ENCODE measurements at regions not wholly inside any gene's neighbourhood (a gene's known extent, or its start where the extent isn't known, plus 50 kb on each side); places are given as distances from the start of the nearest gene placed in this dataset.
"Not testable (repeated sequence)": the region's sequence is repeated elsewhere in the genome, so short reads cannot be mapped to it uniquely, and the experiment has no call there.

DNA sequence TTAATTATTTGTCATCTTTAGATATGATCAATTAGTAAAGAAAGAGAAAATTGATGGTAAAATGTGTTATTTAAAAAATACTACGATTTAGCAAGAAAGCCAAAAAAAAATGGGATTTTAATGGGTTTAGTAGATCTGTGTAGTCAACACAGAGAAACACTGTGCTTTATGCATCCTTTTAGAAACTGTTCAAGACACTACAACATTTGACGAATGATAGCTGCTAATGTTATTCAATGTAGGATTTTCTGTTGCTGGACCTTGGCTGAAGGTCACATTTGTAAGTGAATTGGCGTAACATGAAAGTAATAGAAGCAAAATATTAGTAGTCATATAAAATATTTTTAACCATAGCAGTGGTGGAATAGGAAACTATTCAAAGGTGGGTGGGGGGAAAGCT is 1293.9 kb downstream of the NCAM2 start:
- DNase-seq (ENCODE audit: low spot score): no peak

DNA sequence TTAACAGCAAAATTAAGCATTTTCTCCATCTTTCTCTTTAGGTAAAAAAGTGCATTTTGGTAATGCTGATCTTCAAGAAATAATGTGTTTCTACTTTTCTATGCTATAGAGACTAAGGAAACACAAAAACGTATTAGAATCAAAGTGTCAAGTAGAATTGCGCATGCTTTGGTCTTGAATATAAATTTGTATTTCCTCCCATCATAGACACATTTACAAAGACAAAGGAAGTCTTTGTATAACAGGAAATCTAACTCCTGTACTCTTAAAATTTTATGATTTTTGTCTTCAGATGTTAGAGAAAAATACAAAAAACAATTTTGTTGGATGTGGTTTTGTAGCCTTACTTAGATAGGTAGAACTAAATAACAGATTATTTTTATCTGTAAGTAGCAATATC is 1299.4 kb downstream of the NCAM2 start:
- DNase-seq (ENCODE audit: low spot score): no peak

DNA sequence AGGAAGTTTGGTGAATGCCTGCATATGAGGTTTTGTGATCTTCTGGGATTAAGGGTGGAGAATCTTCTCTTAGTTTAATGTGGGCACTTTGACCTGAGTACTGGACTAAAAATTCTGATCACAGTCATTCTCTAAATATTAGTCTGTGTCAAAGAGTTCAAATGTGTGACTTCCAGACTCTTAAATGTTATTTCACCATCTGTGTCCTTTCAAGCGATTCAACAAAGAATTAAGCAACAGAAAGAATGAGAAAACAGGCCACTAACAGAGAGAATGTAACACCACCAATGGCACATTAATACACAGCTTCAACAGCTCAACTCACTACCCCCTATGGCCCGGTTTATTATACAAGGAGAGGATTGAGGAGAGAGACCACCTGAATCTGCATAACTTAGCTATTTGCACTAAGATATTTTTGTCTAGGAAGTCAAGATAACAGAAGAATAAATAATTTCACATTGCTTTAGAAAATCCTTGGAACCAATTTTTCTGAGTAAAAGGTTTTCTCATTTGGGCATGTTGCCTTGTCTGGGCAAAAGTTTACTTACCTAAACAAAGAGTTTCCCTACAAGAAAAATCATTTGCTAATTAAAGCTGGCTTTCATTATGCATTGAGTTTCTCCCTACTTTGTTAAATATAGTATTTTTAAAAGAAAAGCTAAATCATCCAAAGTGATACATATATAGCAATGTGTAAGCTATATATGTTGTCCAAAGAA is 1313.7 kb downstream of the NCAM2 start:
- no peak for DNase-seq (ENCODE audit: low spot score)

DNA sequence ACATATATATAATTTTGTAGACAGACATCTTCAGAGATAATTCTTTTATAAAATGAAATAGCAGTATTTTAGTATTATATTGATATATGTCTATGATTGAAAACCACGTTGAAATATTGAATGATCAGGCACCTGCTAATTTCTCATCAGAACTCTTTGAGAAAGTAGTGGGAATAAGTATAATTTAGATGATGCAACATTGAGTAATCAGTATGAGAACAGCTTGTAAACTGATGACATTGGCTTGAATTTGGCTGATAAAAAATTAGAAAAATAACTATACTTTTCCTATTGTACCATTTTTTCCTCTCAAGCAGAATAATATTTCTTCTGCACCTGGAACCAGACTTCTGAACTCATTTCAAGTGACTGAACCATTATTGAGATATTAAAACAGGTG is 1316.8 kb downstream of the NCAM2 start:
- no peak for DNase-seq (ENCODE audit: low spot score)

GRCh38 chr21:22319435-22319834 is 1321.2 kb downstream of the NCAM2 start:
- no peak for DNase-seq (ENCODE audit: low spot score)

DNA sequence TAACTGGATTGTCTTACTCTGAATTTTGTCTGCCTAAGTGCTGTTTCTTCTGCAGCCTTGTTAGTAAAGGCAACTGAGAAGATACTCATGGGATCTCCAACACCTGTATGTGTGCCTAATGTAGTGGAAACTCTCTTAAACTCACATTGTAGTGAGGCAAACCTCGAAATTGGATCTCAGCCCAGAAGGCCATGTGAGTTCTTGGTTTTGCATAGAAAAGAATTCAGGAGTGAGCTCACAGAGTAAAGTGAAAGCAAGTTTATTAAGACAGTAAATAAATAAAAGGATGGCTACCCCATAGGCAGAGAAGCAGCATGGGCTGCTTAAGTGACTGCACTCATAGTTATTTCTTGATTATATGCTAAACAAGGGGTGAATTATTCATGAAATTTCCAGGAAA is 1344.7 kb downstream of the NCAM2 start:
- no peak for DNase-seq (ENCODE audit: low spot score)

- no peak for DNase-seq (ENCODE audit: low spot score)
Observed at GRCh38 chr21:22343303-22343702, 1345.1 kb downstream of the NCAM2 start.

DNA sequence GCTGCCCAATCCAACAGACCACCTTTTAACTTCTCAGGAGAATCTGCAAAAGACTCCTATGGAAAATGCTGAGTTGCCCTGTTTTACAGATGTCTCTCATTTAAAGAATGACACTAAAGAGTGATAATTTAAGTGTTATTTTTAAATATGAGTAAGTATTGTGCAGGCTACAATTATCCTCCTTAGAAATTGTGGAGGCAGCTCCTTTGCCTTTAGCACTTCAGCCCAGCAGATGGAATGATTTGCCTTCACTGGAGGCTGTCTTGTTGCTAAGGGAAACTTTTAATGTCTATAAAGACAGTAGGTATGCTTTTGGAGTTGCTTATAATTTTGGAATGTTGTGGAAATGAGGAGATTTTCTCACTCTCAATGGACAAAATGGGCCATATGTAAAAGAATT is 1345.5 kb downstream of the NCAM2 start:
- DNase-seq (ENCODE audit: low spot score): no peak

DNA sequence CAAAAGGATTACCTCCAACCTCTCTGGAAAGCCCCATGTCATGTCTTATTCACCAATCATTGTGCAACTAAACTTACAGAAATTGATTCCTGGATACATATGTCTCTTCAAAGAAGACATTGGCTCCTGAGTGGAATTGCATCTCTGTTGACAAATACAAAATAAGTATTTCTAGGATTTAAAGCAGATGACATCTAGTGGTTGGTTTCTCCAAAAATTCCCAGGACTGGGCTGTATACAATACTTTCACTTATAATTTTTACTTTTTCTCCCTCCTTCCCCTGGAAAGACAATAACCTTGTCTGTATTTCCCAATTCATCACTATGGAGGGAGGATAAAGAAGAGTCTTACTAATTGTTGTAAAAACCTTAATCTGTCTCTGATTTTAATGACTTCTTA is 1347.4 kb downstream of the NCAM2 start:
- no peak for DNase-seq (ENCODE audit: low spot score)

DNA sequence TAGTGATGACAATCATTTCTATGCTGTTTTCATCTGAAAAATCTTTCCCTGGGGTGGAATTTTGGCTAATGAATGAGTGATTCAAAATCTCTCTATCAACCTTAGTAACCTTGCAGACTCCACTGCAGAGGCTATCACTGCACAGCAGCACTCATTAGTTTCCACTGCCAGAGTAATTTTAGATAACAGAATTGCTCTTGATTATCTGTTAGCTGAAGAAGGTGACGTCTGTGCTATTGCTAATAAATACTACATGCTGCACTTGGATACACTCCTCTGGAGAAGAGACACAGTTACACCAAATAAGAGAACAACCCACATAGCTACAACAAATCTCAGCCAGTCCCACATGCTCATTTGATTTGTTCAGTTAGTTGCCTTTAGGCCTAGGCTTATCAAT is 1348.4 kb downstream of the NCAM2 start:
- no peak for DNase-seq (ENCODE audit: low spot score)

DNA sequence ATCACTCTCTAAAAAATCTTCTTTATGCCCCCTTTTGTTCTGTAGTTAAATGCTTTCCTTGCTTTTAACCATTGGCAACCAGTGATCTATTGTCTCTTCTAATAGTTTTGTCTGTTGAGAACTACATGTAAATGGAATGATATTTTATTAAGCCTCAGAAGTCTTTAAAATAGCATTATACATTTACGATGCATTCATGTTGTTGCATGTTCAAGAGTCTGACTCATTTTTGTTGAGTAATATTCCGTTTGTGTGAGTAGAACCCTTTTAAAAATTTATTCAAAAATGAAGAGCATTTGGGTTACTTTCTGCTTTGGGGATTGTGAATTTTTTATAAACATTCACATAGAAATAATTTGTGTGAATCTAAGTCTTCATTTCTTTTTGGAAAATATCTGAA is 1352.9 kb downstream of the NCAM2 start:
- DNase-seq (ENCODE audit: low spot score): no peak

- no peak for DNase-seq (ENCODE audit: low spot score)
Observed at GRCh38 chr21:22352088-22352487, 1353.9 kb downstream of the NCAM2 start.

- DNase-seq (ENCODE audit: low spot score): no peak
Observed at GRCh38 chr21:22355949-22356348, 1357.7 kb downstream of the NCAM2 start.

DNA sequence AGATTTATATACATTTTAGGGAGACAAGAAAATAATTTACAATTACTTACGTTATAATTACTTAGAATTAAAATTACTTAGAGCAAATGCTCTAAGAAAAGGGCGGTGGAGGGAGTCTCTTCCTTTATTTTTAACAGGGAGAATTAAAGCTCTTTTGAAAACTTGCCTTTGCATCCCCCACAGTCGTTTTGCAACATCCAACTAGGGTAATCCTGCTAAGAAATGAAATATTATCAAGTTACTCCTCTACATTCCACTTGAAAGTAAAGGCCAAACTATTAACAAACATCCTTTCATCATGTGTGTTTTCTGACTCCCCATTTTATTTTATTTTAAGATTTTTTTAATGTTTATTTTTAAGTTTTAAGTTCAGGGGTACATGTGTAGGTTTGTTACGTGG is 1358.5 kb downstream of the NCAM2 start:
- no peak for DNase-seq (ENCODE audit: low spot score)

GRCh38 chr21:22359599-22359998 is 1361.4 kb downstream of the NCAM2 start:
- DNase-seq (ENCODE audit: low spot score): not testable (repeated sequence)

DNA sequence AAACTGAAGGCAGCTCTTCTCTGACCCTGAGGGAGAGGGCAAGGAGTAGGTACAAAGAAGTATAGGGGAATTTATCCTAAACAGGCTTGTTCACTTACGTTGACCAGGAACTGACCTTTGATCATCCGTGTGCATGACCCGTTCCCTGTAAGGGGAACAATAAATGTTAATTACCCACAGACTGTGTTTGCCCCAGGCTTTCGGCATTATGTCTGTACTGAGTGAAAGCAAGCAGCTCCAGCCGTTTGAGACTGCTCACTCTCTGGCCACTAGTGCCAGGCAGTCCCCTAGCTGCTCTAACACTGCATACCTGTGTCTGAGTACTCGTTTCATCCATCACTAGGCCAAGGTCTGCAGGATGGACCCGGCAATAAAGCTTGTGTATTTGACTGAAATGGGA is 1365.3 kb downstream of the NCAM2 start:
- DNase-seq (ENCODE audit: low spot score): no peak

DNA sequence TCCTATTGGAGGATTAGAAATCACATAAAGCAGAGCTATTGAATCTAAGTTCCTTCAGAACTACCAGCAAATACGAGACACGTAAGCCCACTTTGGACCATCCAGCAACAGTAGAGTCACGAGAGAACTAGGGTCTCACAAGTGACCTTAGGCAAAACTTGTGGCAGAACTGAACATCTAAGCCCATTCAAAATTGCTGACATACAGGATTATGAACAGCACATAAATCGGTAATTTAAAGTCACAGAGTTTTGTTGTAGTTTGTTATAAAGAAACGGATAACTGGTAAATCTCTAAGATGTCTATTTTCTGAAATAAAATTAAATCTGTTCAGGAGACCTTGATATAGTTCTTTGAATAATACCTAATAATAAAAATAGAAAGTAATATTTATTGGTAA is 1366.0 kb downstream of the NCAM2 start:
- DNase-seq (ENCODE audit: low spot score): no peak

DNA sequence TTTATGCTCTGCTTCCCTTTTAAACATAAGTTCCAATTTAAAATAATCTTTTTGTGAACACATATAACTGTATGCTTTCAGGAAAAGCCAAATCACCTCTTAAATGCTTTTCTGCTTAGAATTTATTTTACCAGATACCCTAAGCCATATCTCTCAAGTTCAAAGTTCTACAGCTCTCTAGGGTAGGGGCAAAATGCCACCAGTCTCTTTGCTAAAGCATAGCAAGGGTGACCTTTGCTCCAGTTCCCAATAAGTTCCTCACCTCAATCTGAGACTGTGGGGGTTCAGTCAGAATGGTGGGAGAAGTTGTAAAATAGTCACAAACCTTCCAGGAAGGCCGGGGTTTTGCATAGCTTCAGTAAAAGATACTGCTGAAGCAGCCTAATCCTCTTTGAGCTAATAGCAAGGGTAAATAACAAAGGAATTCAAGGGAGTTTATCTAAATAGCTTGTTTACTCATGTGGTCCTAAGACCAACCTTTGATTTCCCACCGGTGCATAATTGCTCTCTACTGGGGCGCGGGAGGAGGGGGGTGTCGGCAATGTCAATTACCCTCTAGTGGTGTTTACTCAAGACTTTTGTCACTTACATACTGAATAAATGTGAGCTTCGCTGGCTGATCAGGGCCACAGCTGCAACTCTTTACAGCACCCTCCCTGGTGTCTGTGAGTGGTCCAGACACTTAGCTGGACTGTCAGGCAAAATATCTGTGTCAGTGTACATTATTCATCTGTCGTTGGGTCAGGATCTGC is 1376.2 kb downstream of the NCAM2 start:
- DNase-seq (ENCODE audit: low spot score): no peak

GRCh38 chr21:22377795-22378194 is 1379.6 kb downstream of the NCAM2 start:
- DNase-seq (ENCODE audit: low spot score): not testable (repeated sequence)

DNA sequence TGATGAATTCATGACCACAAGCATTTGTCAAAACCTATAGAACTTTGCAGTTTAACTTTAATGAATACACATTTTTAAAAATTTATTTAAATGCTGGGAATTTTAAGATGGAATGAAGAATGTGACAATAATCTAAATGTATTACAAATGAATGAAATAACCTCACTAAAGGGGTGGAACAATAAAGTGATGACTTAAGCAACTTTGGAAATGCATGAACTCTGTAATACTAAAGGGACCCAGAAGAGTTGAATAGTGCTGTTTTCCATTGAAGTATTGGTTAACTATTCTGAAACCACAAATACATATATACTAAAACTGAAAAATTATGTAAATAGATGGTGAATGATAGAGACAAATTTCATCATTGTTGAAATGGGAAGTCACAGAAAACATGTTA is 1395.1 kb downstream of the NCAM2 start:
- no peak for DNase-seq (ENCODE audit: low spot score)

- no peak for DNase-seq (ENCODE audit: low spot score)
Observed at GRCh38 chr21:22395965-22396364, 1397.8 kb downstream of the NCAM2 start.

GRCh38 chr21:22399681-22400514 is 1401.7 kb downstream of the NCAM2 start:
- DNase-seq (ENCODE audit: low spot score): no peak

DNA sequence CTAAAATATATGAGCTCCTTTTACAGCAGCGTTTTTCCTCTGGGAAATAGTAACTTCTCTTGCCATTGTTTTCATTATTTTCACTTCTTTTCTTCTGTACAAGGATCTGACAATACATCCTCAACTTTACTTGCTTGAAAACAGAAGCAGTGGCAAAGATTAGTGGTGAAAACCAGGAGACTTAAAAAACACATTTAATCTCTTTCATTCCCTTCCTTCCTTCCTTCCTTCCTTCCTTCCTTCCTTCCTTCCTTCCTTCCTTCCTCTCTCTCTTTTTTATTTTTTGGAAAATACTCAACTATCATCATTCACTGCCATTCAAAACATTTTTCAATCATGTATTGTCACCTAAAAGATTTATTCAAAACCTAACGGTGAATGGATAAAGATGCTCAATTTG is 1411.4 kb downstream of the NCAM2 start:
- no peak for DNase-seq (ENCODE audit: low spot score)
